ENCODE measurements at regions not wholly inside any gene's neighbourhood (a gene's known extent, or its start where the extent isn't known, plus 50 kb on each side); places are given as distances from the start of the nearest gene placed in this dataset.

- TF ChIP-seq POLR2AphosphoS5 (IDR thresholded peaks at IDR 0.05; ENCODE audit: low read depth, low read length) (no peak), SIN3A (IDR thresholded peaks at IDR 0.05; ENCODE audit: borderline replicate concordance, insufficient read depth, low read length) (no peak), FOXP2 (optimal IDR thresholded peaks at IDR 0.05; ENCODE audit: borderline replicate concordance, extremely low read depth, extremely low read length, insufficient read depth) (no peak), TAF1 (IDR thresholded peaks at IDR 0.05; ENCODE audit: borderline replicate concordance, insufficient read depth, low read length) (no peak), REST (IDR thresholded peaks at IDR 0.05; ENCODE audit: insufficient read depth in 1 of 2, low read depth in 2 of 2, low read length in 2 of 2) (no peak)
Observed at GRCh38 chr16:6771956-6772355, 560.7 kb upstream of the RBFOX1 start.

- no peak for TF ChIP-seq SIN3A (IDR thresholded peaks at IDR 0.05; ENCODE audit: borderline replicate concordance, insufficient read depth, low read length)
- no peak for TF ChIP-seq POLR2AphosphoS5 (IDR thresholded peaks at IDR 0.05; ENCODE audit: low read depth, low read length)
- no peak for TF ChIP-seq FOXP2 (optimal IDR thresholded peaks at IDR 0.05; ENCODE audit: borderline replicate concordance, extremely low read depth, extremely low read length, insufficient read depth)
- no peak for TF ChIP-seq TAF1 (IDR thresholded peaks at IDR 0.05; ENCODE audit: borderline replicate concordance, insufficient read depth, low read length)
- no peak for TF ChIP-seq REST (IDR thresholded peaks at IDR 0.05; ENCODE audit: insufficient read depth in 1 of 2, low read depth in 2 of 2, low read length in 2 of 2)
Observed at GRCh38 chr16:6753553-6753952, 579.1 kb upstream of the RBFOX1 start.

GRCh38 chr16:6751191-6751590 is 581.5 kb upstream of the RBFOX1 start:
- TF ChIP-seq FOXP2 (optimal IDR thresholded peaks at IDR 0.05; ENCODE audit: borderline replicate concordance, extremely low read depth, extremely low read length, insufficient read depth) (no peak), SIN3A (IDR thresholded peaks at IDR 0.05; ENCODE audit: borderline replicate concordance, insufficient read depth, low read length) (no peak), REST (IDR thresholded peaks at IDR 0.05; ENCODE audit: insufficient read depth in 1 of 2, low read depth in 2 of 2, low read length in 2 of 2) (no peak), TAF1 (IDR thresholded peaks at IDR 0.05; ENCODE audit: borderline replicate concordance, insufficient read depth, low read length) (no peak), POLR2AphosphoS5 (IDR thresholded peaks at IDR 0.05; ENCODE audit: low read depth, low read length) (no peak)

- TF ChIP-seq TAF1 (IDR thresholded peaks at IDR 0.05; ENCODE audit: borderline replicate concordance, insufficient read depth, low read length) (no peak), SIN3A (IDR thresholded peaks at IDR 0.05; ENCODE audit: borderline replicate concordance, insufficient read depth, low read length) (no peak), FOXP2 (optimal IDR thresholded peaks at IDR 0.05; ENCODE audit: borderline replicate concordance, extremely low read depth, extremely low read length, insufficient read depth) (no peak), POLR2AphosphoS5 (IDR thresholded peaks at IDR 0.05; ENCODE audit: low read depth, low read length) (no peak), REST (IDR thresholded peaks at IDR 0.05; ENCODE audit: insufficient read depth in 1 of 2, low read depth in 2 of 2, low read length in 2 of 2) (no peak)
Observed at GRCh38 chr16:6749698-6750097, 582.9 kb upstream of the RBFOX1 start.

- TF ChIP-seq POLR2AphosphoS5 (IDR thresholded peaks at IDR 0.05; ENCODE audit: low read depth, low read length), result no peak
- no peak for TF ChIP-seq TAF1 (IDR thresholded peaks at IDR 0.05; ENCODE audit: borderline replicate concordance, insufficient read depth, low read length)
- no peak for TF ChIP-seq REST (IDR thresholded peaks at IDR 0.05; ENCODE audit: insufficient read depth in 1 of 2, low read depth in 2 of 2, low read length in 2 of 2)
- no peak for TF ChIP-seq FOXP2 (optimal IDR thresholded peaks at IDR 0.05; ENCODE audit: borderline replicate concordance, extremely low read depth, extremely low read length, insufficient read depth)
- no peak for TF ChIP-seq SIN3A (IDR thresholded peaks at IDR 0.05; ENCODE audit: borderline replicate concordance, insufficient read depth, low read length)
Observed at GRCh38 chr16:6735631-6736030, 597.0 kb upstream of the RBFOX1 start.
